SK-N-SH (cell line): ENCODE measurements at regions not wholly inside any gene's neighbourhood (a gene's known extent, or its start where the extent isn't known, plus 50 kb on each side); places are given as distances from the start of the nearest gene placed in this dataset.
"Not testable (repeated sequence)": the region's sequence is repeated elsewhere in the genome, so short reads cannot be mapped to it uniquely, and the experiment has no call there.

Experiments
- CTCF ChIA-PET: fragments of 300-600, 350-600 bp; formaldehyde crosslinking; extraction: SDS; loops from one replicate; lab custom pipeline; 2021; lab: Yijun Ruan, JAX
- POLR2A ChIA-PET: fragments of 350-600 bp; sonication (Branson Sonifier 250); formaldehyde crosslinking; extraction: SDS; loops from one replicate; lab custom pipeline; 2020; ENCODE audit warnings: antibody characterized with exemption, inconsistent platforms; lab: Yijun Ruan, JAX
- DNase-seq: peaks from one replicate; pipeline ENCODE4 v3.0.0; 2012
- H2AFZ ChIP-seq: fragments of 200-600 bp; sonication (generic); 2 replicates; pipeline ENCODE4 v1.8.1; 2016; ENCODE audit warnings: antibody characterized with exemption, mild to moderate bottlenecking, low read depth
- H3F3A ChIP-seq: fragments of 200-600 bp; sonication (generic); replicated peaks from 2 replicates; pipeline ENCODE3; 2016; ENCODE audit warnings: antibody characterized with exemption, mild to moderate bottlenecking; ENCODE audit not compliant: insufficient read depth
- H3K27ac ChIP-seq, 2 experiments: fragments of 200-500 bp in 1 of 2; fragments of 200-600 bp in 1 of 2; sonication (Bioruptor generic) in 1 of 2; sonication (generic), shearing (Covaris generic) in 1 of 2; 2 replicates each; pipeline versions ENCODE4 v1.5.1 to v1.6.1; 2014 to 2016; ENCODE audit warnings: low read depth in 2 of 2, inconsistent platforms in 1 of 2, low read length in 1 of 2, mild to moderate bottlenecking in 1 of 2, mixed read lengths in 1 of 2
- H3K27me3 ChIP-seq: fragments of 200-600 bp; sonication (generic), shearing (Covaris generic); 2 replicates; pipeline ENCODE4 v1.6.1; 2016; ENCODE audit warnings: mixed run types; ENCODE audit not compliant: insufficient read depth
- H3K36me3 ChIP-seq, 2 experiments: fragments of 200-500 bp in 1 of 2; fragments of 200-600 bp in 1 of 2; sonication (Bioruptor generic) in 1 of 2; sonication (generic) in 1 of 2; replicated peaks in 1 of 2; 2 replicates each; pipeline versions ENCODE3 to v1.5.1; 2014 to 2016; ENCODE audit warnings: low read length in 1 of 2, mild to moderate bottlenecking in 1 of 2; ENCODE audit not compliant: insufficient read depth in 2 of 2, control insufficient read depth in 1 of 2
- H3K4me1 ChIP-seq, 2 experiments: fragments of 200-500 bp in 1 of 2; fragments of 200-600 bp in 1 of 2; sonication (Bioruptor generic) in 1 of 2; sonication (generic), shearing (Covaris generic) in 1 of 2; 2 replicates each; pipeline versions ENCODE4 v1.5.1 to v1.6.1; 2014 to 2016; ENCODE audit warnings: low read depth in 1 of 2, low read length in 1 of 2, mixed run types in 1 of 2; ENCODE audit not compliant: insufficient read depth in 2 of 2, control insufficient read depth in 1 of 2
- H3K4me2 ChIP-seq: fragments of 200-600 bp; sonication (generic), shearing (Covaris generic); 2 replicates; pipeline ENCODE4 v1.6.1; 2017; ENCODE audit warnings: mixed run types
- H3K4me3 ChIP-seq, 2 experiments: fragments of 200-500 bp in 1 of 2; fragments of 200-600 bp in 1 of 2; sonication (Bioruptor generic) in 1 of 2; sonication (generic), shearing (Covaris generic) in 1 of 2; 2 replicates each; pipeline versions ENCODE4 v1.5.1 to v1.8.1; 2014 to 2016; ENCODE audit warnings: low read depth in 2 of 2, inconsistent platforms in 1 of 2, low read length in 1 of 2, mild to moderate bottlenecking in 1 of 2, mixed read lengths in 1 of 2, moderate library complexity in 1 of 2
- H3K79me2 ChIP-seq: fragments of 200-600 bp; sonication (generic); 2 replicates; pipeline ENCODE4 v1.8.1; 2017; ENCODE audit warnings: mild to moderate bottlenecking; ENCODE audit not compliant: insufficient read depth
- H3K9ac ChIP-seq: fragments of 200-600 bp; sonication (generic); 2 replicates; pipeline ENCODE4 v1.6.1; 2017; ENCODE audit warnings: mixed run types
- H3K9me2 ChIP-seq: fragments of 200-600 bp; sonication (generic); 2 replicates; pipeline ENCODE4 v1.6.1; 2017; ENCODE audit warnings: mixed run types
- H3K9me3 ChIP-seq: fragments of 200-600 bp; sonication (generic); 2 replicates; pipeline ENCODE4 v1.6.1; 2017; ENCODE audit warnings: mixed run types, mild to moderate bottlenecking, moderate library complexity
- H4K20me1 ChIP-seq: fragments of 200-600 bp; sonication (generic); 2 replicates; pipeline ENCODE4 v1.6.1; 2017; ENCODE audit warnings: mild to moderate bottlenecking, mixed run types; ENCODE audit not compliant: insufficient read depth
- CTCF ChIP-seq: fragments of 200-600 bp; sonication (generic); IDR thresholded peaks from 2 replicates; pipeline ENCODE4 v1.6.1; 2017; ENCODE audit warnings: antibody characterized with exemption, mild to moderate bottlenecking, moderate library complexity
- ELF1 ChIP-seq: IDR thresholded peaks from 2 replicates; pipeline ENCODE4 v1.4.0; 2012
- EP300 ChIP-seq, 2 experiments: IDR thresholded peaks; 2 replicates each; pipeline versions ENCODE4 v1.4.0 to v1.6.1; 2012; ENCODE audit warnings: borderline replicate concordance in 1 of 2, low read depth in 1 of 2, low read length in 1 of 2
- EZH2phosphoT487 ChIP-seq: fragments of 200-600 bp; sonication (generic); IDR thresholded peaks from 2 replicates; pipeline ENCODE4 v1.6.1; 2017; ENCODE audit warnings: low read depth, mixed run types, mild to moderate bottlenecking, antibody characterized with exemption, moderate library complexity, borderline replicate concordance
- FOXJ3 ChIP-seq: sonication (generic); formaldehyde crosslinking; IDR thresholded peaks from 2 replicates; pipeline ENCODE4 v1.5.1; 2020; ENCODE audit warnings: mild to moderate bottlenecking, missing genetic modification reagents
- FOXM1 ChIP-seq: IDR thresholded peaks from 2 replicates; pipeline ENCODE4 v1.4.0; 2012; ENCODE audit warnings: low read depth, mild to moderate bottlenecking
- GABPA ChIP-seq: IDR thresholded peaks from 2 replicates; pipeline ENCODE4 v1.4.0; 2012; ENCODE audit warnings: low read depth, mild to moderate bottlenecking
- GATA2 ChIP-seq: sonication (generic); formaldehyde crosslinking; IDR thresholded peaks from 2 replicates; pipeline ENCODE4 v1.5.0; 2020; ENCODE audit warnings: mild to moderate bottlenecking, missing genetic modification reagents
- MEF2A ChIP-seq: IDR thresholded peaks from 2 replicates; pipeline ENCODE4 v1.4.0; 2012; ENCODE audit warnings: low read depth, borderline replicate concordance
- NFIC ChIP-seq: IDR thresholded peaks from 2 replicates; pipeline ENCODE4 v1.4.0; 2012; ENCODE audit warnings: borderline replicate concordance
- PBX3 ChIP-seq: IDR thresholded peaks from 2 replicates; pipeline ENCODE4; 2012
- RAD21 ChIP-seq: IDR thresholded peaks from 2 replicates; pipeline ENCODE4 v1.6.1; 2012; ENCODE audit warnings: mild to moderate bottlenecking, low read length
- RCOR1 ChIP-seq: fragments of 150-350 bp; IDR thresholded peaks from 2 replicates; pipeline ENCODE4 v1.6.1; 2017; ENCODE audit warnings: antibody characterized with exemption, low read length
- TAF1 ChIP-seq: IDR thresholded peaks from 2 replicates; pipeline ENCODE4 v1.6.1; 2012; ENCODE audit warnings: low read depth, mild to moderate bottlenecking, low read length, moderate library complexity, borderline replicate concordance
- TCF12 ChIP-seq: IDR thresholded peaks from 2 replicates; pipeline ENCODE4 v1.4.0; 2012
- ZBTB33 ChIP-seq: IDR thresholded peaks from 2 replicates; pipeline ENCODE4 v1.4.0; 2012; ENCODE audit warnings: low read depth, borderline replicate concordance
- WGBS: methylation state at CpG from one replicate; pipeline ENCODE4 v1.1.6; 2017; ENCODE audit warnings: low lambda C conversion rate; 5-methylcytosine and 5-hydroxymethylcytosine counted together

GRCh38 chr18:39209173-39209572 lies 1643.6 kb upstream of the CELF4 start (continued):
- no peak for TF ChIP-seq MEF2A

- Histone ChIP-seq H3K36me3 (no peaks in the 10 kb centered on the region), H3F3A (no peaks in the 10 kb centered on the region), H3K27ac (no peak overlapping the region), H3K4me3 (no peak overlapping the region), H3K79me2 (no peaks in the 10 kb centered on the region), H3K9me3 (no peaks in the 10 kb centered on the region), H3K4me2 (no peak overlapping the region), H3K4me1 (no peaks in the 10 kb centered on the region), H3K9ac (no peak overlapping the region), H3K9me2 (no peaks in the 10 kb centered on the region), H4K20me1 (no peaks in the 10 kb centered on the region), H2AFZ (no peak overlapping the region), H3K27me3 (no peaks in the 10 kb centered on the region)
- WGBS = 27% methylated on average over 2 of the region's 2 CpGs
- no peak for DNase-seq
- ChIA-PET POLR2A (no interaction called here), CTCF (interaction anchor here (0.6 kb wide), 1 partner anchor 301 kb away, joined by 3 read pairs; no protein-coding TSS in a partner anchor)
- TF ChIP-seq NFIC (no peak), EZH2phosphoT487 (no peak), GABPA (no peak), ZBTB33 (no peak), FOXM1 (no peak), EP300 (IDR thresholded peaks at IDR 0.05; ENCODE audit: borderline replicate concordance in 1 of 2, low read depth in 1 of 2, low read length in 1 of 2) (no peak), MEF2A (no peak), TCF12 (no peak), GATA2 (CRISPR knock-in tag) (no peak), CTCF (no peak), TAF1 (no peak), RAD21 (no peak)
Measured at GRCh38 chr18:39208729-39209128, 1643.1 kb upstream of the CELF4 start.

- no peaks in the 10 kb centered on the region for H3K4me1 ChIP-seq
- DNase-seq = no peak
- H3K4me2 ChIP-seq = no peak overlapping the region
- ChIA-PET CTCF (no interaction called here), POLR2A (no interaction called here)
- H2AFZ ChIP-seq = no peak overlapping the region
- no peaks in the 10 kb centered on the region for H3K79me2 ChIP-seq
- H3K27ac ChIP-seq = no peak overlapping the region
- H3K36me3 ChIP-seq = no peaks in the 10 kb centered on the region
- no peaks in the 10 kb centered on the region for H3F3A ChIP-seq
- 34% methylated on average over 2 of the region's 2 CpGs for WGBS
- no peaks in the 10 kb centered on the region for H3K27me3 ChIP-seq
- H3K4me3 ChIP-seq = no peak overlapping the region
- H3K9me2 ChIP-seq = no peaks in the 10 kb centered on the region
- H3K9ac ChIP-seq = no peak overlapping the region
- H4K20me1 ChIP-seq = no peaks in the 10 kb centered on the region
- no peaks in the 10 kb centered on the region for H3K9me3 ChIP-seq
- TF ChIP-seq PBX3 = no peak
- no peak for TF ChIP-seq EP300 (IDR thresholded peaks at IDR 0.05; ENCODE audit: borderline replicate concordance in 1 of 2, low read depth in 1 of 2, low read length in 1 of 2)
- no peak for TF ChIP-seq NFIC
- no peak for TF ChIP-seq TCF12
- no peak for TF ChIP-seq FOXJ3
- TF ChIP-seq ELF1 = no peak
- no peak for TF ChIP-seq RCOR1
- TF ChIP-seq RAD21 = no peak
Measured at GRCh38 chr18:39208190-39208589, 1642.6 kb upstream of the CELF4 start.

- H3K36me3 ChIP-seq, DNase-seq, H3K4me2 ChIP-seq, H3K79me2 ChIP-seq, H3K27me3 ChIP-seq, H3K4me3 ChIP-seq, H4K20me1 ChIP-seq, H3K27ac ChIP-seq, H3K9me3 ChIP-seq, H3K9me2 ChIP-seq, H3F3A ChIP-seq, H3K4me1 ChIP-seq, H2AFZ ChIP-seq, POLR2A ChIA-PET, H3K9ac ChIP-seq: not testable (repeated sequence)
- WGBS = 24% methylated on average over 4 of the region's 4 CpGs
- CTCF ChIA-PET = interaction anchor here (0.6 kb wide), 1 partner anchor 36 kb away, joined by 3 read pairs; no protein-coding TSS in a partner anchor
Measured at GRCh38 chr18:39206398-39207103, 1641.0 kb upstream of the CELF4 start.
